BJ (cell line): ENCODE measurements at regions not wholly inside any gene's neighbourhood (a gene's known extent, or its start where the extent isn't known, plus 50 kb on each side); places are given as distances from the start of the nearest gene placed in this dataset.

Experiments used
- CTCF ChIA-PET: fragments of 350-600 bp; formaldehyde crosslinking; extraction: SDS; loops from one replicate; lab custom pipeline; 2021; ENCODE audit warnings: antibody characterized with exemption, inconsistent platforms; lab: Yijun Ruan, JAX
- POLR2A ChIA-PET: fragments of 300-600 bp; sonication (Branson Sonifier 250); formaldehyde crosslinking; extraction: SDS; loops from one replicate; lab custom pipeline; 2021; ENCODE audit warnings: antibody characterized with exemption; lab: Charles Lee
- DNase-seq: peaks from one replicate; pipeline ENCODE4 v3.0.0-alpha.2; 2011; ENCODE audit warnings: low read depth
- H3K27me3 ChIP-seq: 2 replicates; pipeline ENCODE4 v1.6.0; 2011; ENCODE audit warnings: low read length; ENCODE audit not compliant: control insufficient read depth, insufficient read depth
- H3K36me3 ChIP-seq: 2 replicates; pipeline ENCODE4 v1.5.1; 2011; ENCODE audit warnings: low read length; ENCODE audit not compliant: control insufficient read depth, insufficient read depth
- H3K4me3 ChIP-seq: 2 replicates; pipeline ENCODE4 v1.5.1; 2011; ENCODE audit warnings: low read depth, mild to moderate bottlenecking, control low read depth, low read length
- CTCF ChIP-seq: IDR thresholded peaks from 2 replicates; pipeline ENCODE4 v1.5.1; 2011; ENCODE audit warnings: low read depth, mild to moderate bottlenecking, control low read depth, inconsistent platforms, low read length, moderate library complexity; ENCODE audit not compliant: insufficient read depth

GRCh38 chr18:39326772-39327171 lies 1761.2 kb upstream of the CELF4 start:
- ChIA-PET CTCF (no interaction called here), POLR2A (no interaction called here)
- no peak for DNase-seq
- Histone ChIP-seq H3K4me3 (no peak overlapping the region), H3K27me3 (no peaks in the 10 kb centered on the region), H3K36me3 (no peaks in the 10 kb centered on the region)
- TF ChIP-seq CTCF: no peak

GRCh38 chr18:39325973-39326372 lies 1760.4 kb upstream of the CELF4 start:
- no peak for TF ChIP-seq CTCF
- Histone ChIP-seq H3K27me3 (no peaks in the 10 kb centered on the region), H3K36me3 (no peaks in the 10 kb centered on the region), H3K4me3 (no peak overlapping the region)
- DNase-seq: no peak
- ChIA-PET POLR2A (no interaction called here), CTCF (no interaction called here)

GRCh38 chr18:39319141-39319540 lies 1753.5 kb upstream of the CELF4 start:
- CTCF ChIA-PET: interaction anchor here (0.6 kb wide), 1 partner anchor 34 kb away, joined by 3 read pairs; no protein-coding TSS in a partner anchor
- no peak for TF ChIP-seq CTCF
- no peaks in the 10 kb centered on the region for H3K27me3 ChIP-seq
- POLR2A ChIA-PET: no interaction called here
- DNase-seq: no peak
- H3K4me3 ChIP-seq: no peak overlapping the region
- no peaks in the 10 kb centered on the region for H3K36me3 ChIP-seq

DNA sequence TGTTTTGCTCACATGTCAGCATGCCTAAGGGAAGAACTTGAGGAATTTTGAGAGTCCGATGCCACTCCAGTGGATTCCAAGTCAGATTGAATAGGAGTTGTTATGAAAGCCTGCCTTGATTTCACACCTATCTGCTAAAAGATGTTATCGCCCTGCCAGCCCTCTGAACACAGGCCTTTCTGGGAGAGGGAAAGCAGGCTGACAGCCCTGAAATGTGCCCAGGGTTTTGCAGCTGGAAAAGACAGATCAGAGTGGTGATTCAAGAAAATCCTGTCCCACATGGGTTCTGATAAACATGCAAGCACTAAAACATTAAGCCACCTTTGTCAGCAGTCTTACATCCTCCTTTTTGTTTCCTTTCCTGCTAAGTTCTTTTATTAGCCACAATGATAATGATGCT lies 1752.9 kb upstream of the CELF4 start:
- POLR2A ChIA-PET: no interaction called here
- TF ChIP-seq CTCF: no peak
- CTCF ChIA-PET: no interaction called here
- DNase-seq: no peak
- H3K4me3 ChIP-seq: no peak overlapping the region
- H3K27me3 ChIP-seq: no peaks in the 10 kb centered on the region
- no peaks in the 10 kb centered on the region for H3K36me3 ChIP-seq

DNA sequence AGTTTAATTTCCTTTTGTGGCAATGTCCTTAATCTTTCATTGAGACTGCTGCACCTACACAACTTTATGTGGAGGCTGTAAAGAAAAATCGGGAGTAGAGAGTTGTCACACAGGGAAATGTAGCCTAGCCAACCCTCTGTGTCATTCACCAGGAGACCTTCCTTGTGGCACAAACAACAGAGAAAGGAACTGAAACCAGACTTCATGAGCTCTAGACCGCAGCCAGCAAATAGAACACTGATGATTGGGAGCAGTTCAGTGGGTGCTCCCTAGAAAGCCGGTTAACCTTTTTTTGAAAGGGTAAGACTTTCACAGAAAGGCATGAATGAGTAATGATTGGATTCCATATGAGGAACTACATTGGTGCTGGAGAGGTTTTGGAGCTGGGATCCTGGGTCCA lies 1752.4 kb upstream of the CELF4 start:
- ChIA-PET CTCF (no interaction called here), POLR2A (no interaction called here)
- no peak for TF ChIP-seq CTCF

More for the DNA sequence above, 1752.4 kb upstream of the CELF4 start:
- DNase-seq: no peak
- Histone ChIP-seq H3K27me3 (no peaks in the 10 kb centered on the region), H3K36me3 (no peaks in the 10 kb centered on the region), H3K4me3 (no peak overlapping the region)
